ENCODE measurements at regions not wholly inside any gene's neighbourhood (a gene's known extent, or its start where the extent isn't known, plus 50 kb on each side); places are given as distances from the start of the nearest gene placed in this dataset.

- 63 to 70% methylated on average over 4 of the region's 4 CpGs for WGBS, 2 donors
Measured at GRCh38 chr12:97616946-97617345, 154.3 kb downstream of the RMST start.

GRCh38 chr12:97628962-97629361, 166.4 kb downstream of the RMST start:
- H3K27me3 ChIP-seq: no peaks in the 10 kb centered on the region
- no peak overlapping the region for H3K27ac ChIP-seq
- no peaks in the 10 kb centered on the region for H3K4me1 ChIP-seq
- H3K4me3 ChIP-seq: no peak overlapping the region
- TF ChIP-seq CTCF (IDR thresholded peaks at IDR 0.05) (no peak), EP300 (IDR thresholded peaks at IDR 0.05) (no peak), POLR2A (IDR thresholded peaks at IDR 0.05) (no peak)
- H3K9me3 ChIP-seq: no peaks in the 10 kb centered on the region
- H3K36me3 ChIP-seq: no peaks in the 10 kb centered on the region
- DNase-seq (ENCODE audit: low spot score in 2 of 2): no peak

More at GRCh38 chr12:97616946-97617345, 154.3 kb downstream of the RMST start:
- Histone ChIP-seq H3K4me1 (no peaks in the 10 kb centered on the region), H3K27me3 (no peaks in the 10 kb centered on the region), H3K27ac (no peak overlapping the region), H3K9me3 (peaks cover 0 to 7% (median 0%) of the 10 kb centered on the region in 4 donors), H3K36me3 (no peaks in the 10 kb centered on the region), H3K4me3 (no peak overlapping the region)
- no peak for TF ChIP-seq POLR2A (IDR thresholded peaks at IDR 0.05)
- TF ChIP-seq CTCF (IDR thresholded peaks at IDR 0.05): no peak
- TF ChIP-seq EP300 (IDR thresholded peaks at IDR 0.05): peak in 1 of 2 donors; percentile 37
- DNase-seq (ENCODE audit: low spot score in 2 of 2): no peak

GRCh38 chr12:97629382-97629781, 166.8 kb downstream of the RMST start:
- no peaks in the 10 kb centered on the region for H3K36me3 ChIP-seq
- no peak overlapping the region for H3K4me3 ChIP-seq
- no peaks in the 10 kb centered on the region for H3K27me3 ChIP-seq
- no peaks in the 10 kb centered on the region for H3K4me1 ChIP-seq
- DNase-seq (ENCODE audit: low spot score in 2 of 2): no peak
- H3K9me3 ChIP-seq: no peaks in the 10 kb centered on the region
- TF ChIP-seq CTCF (IDR thresholded peaks at IDR 0.05) (no peak), EP300 (IDR thresholded peaks at IDR 0.05) (no peak), POLR2A (IDR thresholded peaks at IDR 0.05) (no peak)
- no peak overlapping the region for H3K27ac ChIP-seq

- WGBS, 2 donors: 81 to 85% methylated on average over 2 of the region's 2 CpGs
- Histone ChIP-seq H3K4me3 (no peak overlapping the region), H3K27ac (no peak overlapping the region), H3K36me3 (no peaks in the 10 kb centered on the region), H3K9me3 (no peaks in the 10 kb centered on the region), H3K27me3 (no peaks in the 10 kb centered on the region), H3K4me1 (no peaks in the 10 kb centered on the region)
- TF ChIP-seq EP300 (IDR thresholded peaks at IDR 0.05) (no peak), CTCF (IDR thresholded peaks at IDR 0.05) (no peak), POLR2A (IDR thresholded peaks at IDR 0.05) (no peak)
- no peak for DNase-seq (ENCODE audit: low spot score in 2 of 2)
Measured at GRCh38 chr12:97630356-97630755, 167.8 kb downstream of the RMST start.

GRCh38 chr12:97630875-97631274, 168.3 kb downstream of the RMST start:
- DNase-seq (ENCODE audit: low spot score in 2 of 2): no peak
- Histone ChIP-seq H3K9me3 (no peaks in the 10 kb centered on the region), H3K4me3 (no peak overlapping the region), H3K36me3 (no peaks in the 10 kb centered on the region), H3K4me1 (no peaks in the 10 kb centered on the region), H3K27ac (no peak overlapping the region), H3K27me3 (no peaks in the 10 kb centered on the region)
- TF ChIP-seq CTCF (IDR thresholded peaks at IDR 0.05): no peak
- WGBS, 2 donors: 45 to 51% methylated on average over 4 of the region's 4 CpGs

Measured in tibial nerve (tissue), 4 donors.